Uterus (tissue), 2 donors: ENCODE measurements at regions not wholly inside any gene's neighbourhood (a gene's known extent, or its start where the extent isn't known, plus 50 kb on each side); places are given as distances from the start of the nearest gene placed in this dataset.

ENCODE experiments used
- POLR2A ChIP-seq, 2 donors: fragments of 450-650 bp; IDR thresholded peaks; one replicate each; pipeline ENCODE4 v1.6.1; 2016; ENCODE audit warnings: antibody characterized with exemption in 2 of 2, mild to moderate bottlenecking in 1 of 2, moderate library complexity in 1 of 2
- TF ChIP-seq, protein P1 (sequence below), 4 experiments: fragments of 200-600 bp in 2 of 4; fragments of 450-650 bp in 2 of 4; sonication (generic) in 2 of 4; IDR thresholded peaks; one replicate each; pipeline ENCODE4 v1.5.1; 2016 to 2019; ENCODE audit warnings: antibody characterized with exemption in 4 of 4, mild to moderate bottlenecking in 2 of 4, moderate library complexity in 1 of 4

DNA sequence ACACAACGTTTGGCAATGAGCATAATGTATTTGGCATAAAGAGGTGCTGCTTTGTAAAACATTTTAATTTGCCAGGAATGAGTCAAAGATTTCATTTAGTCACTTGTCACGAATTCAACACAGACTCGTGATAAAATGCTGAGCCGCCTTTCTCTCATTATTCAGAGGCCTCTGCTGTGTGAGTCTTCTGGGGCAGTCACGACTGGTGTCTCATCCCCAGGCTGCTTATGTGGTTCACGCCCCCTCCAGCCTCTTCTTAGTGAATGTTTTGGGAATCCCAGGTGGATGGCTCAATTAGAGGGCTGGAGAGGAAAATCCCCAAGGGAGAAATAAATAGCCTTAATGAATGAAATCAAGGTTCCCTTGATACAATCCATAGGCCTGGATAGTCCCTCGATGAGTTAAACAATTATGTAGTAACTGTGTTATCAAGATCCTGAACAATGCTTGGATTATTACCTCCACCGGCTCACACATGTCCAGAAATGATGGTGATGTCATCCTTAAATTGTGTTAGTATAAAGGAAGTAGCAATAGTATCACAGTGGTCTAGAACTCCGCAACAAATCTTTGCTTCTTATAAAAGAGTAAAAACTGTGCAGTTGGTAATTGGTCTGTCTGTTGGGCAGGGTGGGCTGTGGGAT lies 192.1 kb upstream of the ADAMTS16 start:
- TF ChIP-seq, protein P1, sequence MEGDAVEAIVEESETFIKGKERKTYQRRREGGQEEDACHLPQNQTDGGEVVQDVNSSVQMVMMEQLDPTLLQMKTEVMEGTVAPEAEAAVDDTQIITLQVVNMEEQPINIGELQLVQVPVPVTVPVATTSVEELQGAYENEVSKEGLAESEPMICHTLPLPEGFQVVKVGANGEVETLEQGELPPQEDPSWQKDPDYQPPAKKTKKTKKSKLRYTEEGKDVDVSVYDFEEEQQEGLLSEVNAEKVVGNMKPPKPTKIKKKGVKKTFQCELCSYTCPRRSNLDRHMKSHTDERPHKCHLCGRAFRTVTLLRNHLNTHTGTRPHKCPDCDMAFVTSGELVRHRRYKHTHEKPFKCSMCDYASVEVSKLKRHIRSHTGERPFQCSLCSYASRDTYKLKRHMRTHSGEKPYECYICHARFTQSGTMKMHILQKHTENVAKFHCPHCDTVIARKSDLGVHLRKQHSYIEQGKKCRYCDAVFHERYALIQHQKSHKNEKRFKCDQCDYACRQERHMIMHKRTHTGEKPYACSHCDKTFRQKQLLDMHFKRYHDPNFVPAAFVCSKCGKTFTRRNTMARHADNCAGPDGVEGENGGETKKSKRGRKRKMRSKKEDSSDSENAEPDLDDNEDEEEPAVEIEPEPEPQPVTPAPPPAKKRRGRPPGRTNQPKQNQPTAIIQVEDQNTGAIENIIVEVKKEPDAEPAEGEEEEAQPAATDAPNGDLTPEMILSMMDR (IDR thresholded peaks at IDR 0.05), result no peak
- TF ChIP-seq POLR2A (IDR thresholded peaks at IDR 0.05), result no peak
